HEK293 (cell line): ENCODE measurements at regions not wholly inside any gene's neighbourhood (a gene's known extent, or its start where the extent isn't known, plus 50 kb on each side); places are given as distances from the start of the nearest gene placed in this dataset.

Experiments
- CTCF ChIA-PET: fragments of 350-600 bp; formaldehyde crosslinking; extraction: SDS; loops from one replicate; lab custom pipeline; 2021; ENCODE audit warnings: antibody characterized with exemption; lab: Yijun Ruan, JAX
- POLR2A ChIA-PET: fragments of 300-600 bp; formaldehyde crosslinking; extraction: SDS; loops from one replicate; lab custom pipeline; 2020; ENCODE audit warnings: antibody characterized with exemption, inconsistent platforms; lab: Yijun Ruan, JAX
- H3K27ac ChIP-seq: fragments of 200-500 bp; sonication (Bioruptor generic); 2 replicates; pipeline ENCODE4 v1.5.1; 2014; ENCODE audit warnings: low read depth, low read length, control low read depth, inconsistent platforms; ENCODE audit errors: extremely low read depth
- H3K36me3 ChIP-seq, 2 experiments: fragments of 200-500 bp in 1 of 2; sonication (Bioruptor generic) in 1 of 2; 1 replicate in 1 of 2; 2 replicates in 1 of 2; pipeline ENCODE4 v1.5.1; 2014 to 2017; ENCODE audit warnings: inconsistent platforms in 2 of 2, low read length in 2 of 2; ENCODE audit not compliant: control insufficient read depth in 2 of 2, insufficient read depth in 1 of 2
- H3K4me1 ChIP-seq: fragments of 200-500 bp; sonication (Bioruptor generic); 2 replicates; pipeline ENCODE4 v1.5.1; 2014; ENCODE audit warnings: mild to moderate bottlenecking, low read length, inconsistent platforms; ENCODE audit not compliant: control insufficient read depth, insufficient read depth
- H3K4me3 ChIP-seq: 2 replicates; pipeline ENCODE4 v1.5.1; 2011; ENCODE audit warnings: low read depth, mild to moderate bottlenecking, control low read depth, low read length, moderate library complexity
- H3K9me3 ChIP-seq: fragments of 200-500 bp; sonication (Bioruptor generic); 2 replicates; pipeline ENCODE4 v1.5.1; 2014; ENCODE audit warnings: low read depth, low read length, inconsistent platforms; ENCODE audit not compliant: control insufficient read depth, insufficient read depth
- BCL11A ChIP-seq: fragments of 450-650 bp; formaldehyde crosslinking; IDR thresholded peaks from 2 replicates; pipeline ENCODE4 v1.5.1; 2016; ENCODE audit warnings: low read depth, missing biosample characterization, missing genetic modification characterization
- BCL11B ChIP-seq: fragments of 450-650 bp; formaldehyde crosslinking; IDR thresholded peaks from 2 replicates; pipeline ENCODE4 v1.5.1; 2016; ENCODE audit warnings: low read depth, missing biosample characterization, missing genetic modification characterization
- GLI4 ChIP-seq: fragments of 450-650 bp; formaldehyde crosslinking; IDR thresholded peaks from 2 replicates; pipeline ENCODE4 v1.5.1; 2016; ENCODE audit warnings: missing biosample characterization, missing genetic modification characterization
- MEIS1 ChIP-seq: sonication (generic); formaldehyde crosslinking; IDR thresholded peaks from 2 replicates; pipeline ENCODE4 v1.8.1; 2022; ENCODE audit warnings: missing genetic modification reagents, mild to moderate bottlenecking, borderline replicate concordance
- SP7 ChIP-seq: fragments of 450-650 bp; formaldehyde crosslinking; IDR thresholded peaks from 2 replicates; pipeline ENCODE4 v1.5.1; 2016; ENCODE audit warnings: missing biosample characterization, missing genetic modification characterization
- YY2 ChIP-seq: fragments of 450-650 bp; formaldehyde crosslinking; IDR thresholded peaks from 2 replicates; pipeline ENCODE4 v1.5.1; 2016; ENCODE audit warnings: missing biosample characterization, missing genetic modification characterization
- ZFP69B ChIP-seq: fragments of 450-650 bp; formaldehyde crosslinking; IDR thresholded peaks from 2 replicates; pipeline ENCODE4 v1.5.1; 2016; ENCODE audit warnings: missing biosample characterization, missing genetic modification characterization
- ZNF138 ChIP-seq: fragments of 450-650 bp; formaldehyde crosslinking; IDR thresholded peaks from 2 replicates; pipeline ENCODE4 v1.5.1; 2016; ENCODE audit warnings: missing biosample characterization, missing genetic modification characterization, borderline replicate concordance
- ZNF211 ChIP-seq: fragments of 450-650 bp; formaldehyde crosslinking; IDR thresholded peaks from 2 replicates; pipeline ENCODE4 v1.5.1; 2016; ENCODE audit warnings: low read depth, missing biosample characterization, missing genetic modification characterization
- ZNF221 ChIP-seq: fragments of 450-650 bp; formaldehyde crosslinking; IDR thresholded peaks from 2 replicates; pipeline ENCODE4 v1.5.1; 2017; ENCODE audit warnings: missing biosample characterization, missing genetic modification characterization, borderline replicate concordance
- ZNF335 ChIP-seq: fragments of 450-650 bp; formaldehyde crosslinking; conservative IDR thresholded peaks from 2 replicates; pipeline ENCODE4 v1.5.1; 2016; ENCODE audit warnings: missing biosample characterization, missing genetic modification characterization
- ZNF354C ChIP-seq: fragments of 450-650 bp; formaldehyde crosslinking; IDR thresholded peaks from 2 replicates; pipeline ENCODE4 v1.5.1; 2016; ENCODE audit warnings: missing biosample characterization, missing genetic modification characterization, low read depth, borderline replicate concordance
- ZNF37A ChIP-seq: fragments of 450-650 bp; IDR thresholded peaks from 2 replicates; pipeline ENCODE4 v1.5.1; 2018; ENCODE audit warnings: missing biosample characterization, missing genetic modification characterization
- ZNF394 ChIP-seq: fragments of 450-650 bp; formaldehyde crosslinking; IDR thresholded peaks from 2 replicates; pipeline ENCODE4 v1.5.1; 2016; ENCODE audit warnings: missing biosample characterization, missing genetic modification characterization, mild to moderate bottlenecking, moderate library complexity, borderline replicate concordance
- ZNF398 ChIP-seq: fragments of 450-650 bp; formaldehyde crosslinking; IDR thresholded peaks from 2 replicates; pipeline ENCODE4 v1.5.1; 2017; ENCODE audit warnings: missing biosample characterization, missing genetic modification characterization
- ZNF416 ChIP-seq: fragments of 450-650 bp; formaldehyde crosslinking; IDR thresholded peaks from 2 replicates; pipeline ENCODE4 v1.5.1; 2016; ENCODE audit warnings: missing biosample characterization, missing genetic modification characterization
- ZNF488 ChIP-seq: fragments of 450-650 bp; formaldehyde crosslinking; IDR thresholded peaks from 2 replicates; pipeline ENCODE4 v1.5.1; 2016; ENCODE audit warnings: missing biosample characterization, missing genetic modification characterization
- ZNF558 ChIP-seq: fragments of 450-650 bp; formaldehyde crosslinking; IDR thresholded peaks from 2 replicates; pipeline ENCODE4 v1.5.1; 2016; ENCODE audit warnings: missing biosample characterization, missing genetic modification characterization
- ZNF596 ChIP-seq: fragments of 450-650 bp; IDR thresholded peaks from 2 replicates; pipeline ENCODE4 v1.5.0; 2018; ENCODE audit warnings: missing biosample characterization, mild to moderate bottlenecking, missing genetic modification characterization, moderate library complexity
- ZNF600 ChIP-seq: fragments of 450-650 bp; formaldehyde crosslinking; IDR thresholded peaks from 2 replicates; pipeline ENCODE4 v1.5.1; 2016; ENCODE audit warnings: missing biosample characterization, missing genetic modification characterization
- ZNF660 ChIP-seq: fragments of 450-650 bp; IDR thresholded peaks from 2 replicates; pipeline ENCODE4 v1.5.1; 2018; ENCODE audit warnings: missing biosample characterization, mild to moderate bottlenecking, missing genetic modification characterization
- TF ChIP-seq, protein P1 (sequence below): fragments of 450-650 bp; formaldehyde crosslinking; IDR thresholded peaks from 2 replicates; pipeline ENCODE4 v1.5.1; 2017; ENCODE audit warnings: missing biosample characterization, missing genetic modification characterization
- TF ChIP-seq, protein P2 (sequence below): fragments of 450-650 bp; formaldehyde crosslinking; IDR thresholded peaks from 2 replicates; pipeline ENCODE4 v1.5.1; 2016; ENCODE audit warnings: missing biosample characterization, missing genetic modification characterization

DNA sequence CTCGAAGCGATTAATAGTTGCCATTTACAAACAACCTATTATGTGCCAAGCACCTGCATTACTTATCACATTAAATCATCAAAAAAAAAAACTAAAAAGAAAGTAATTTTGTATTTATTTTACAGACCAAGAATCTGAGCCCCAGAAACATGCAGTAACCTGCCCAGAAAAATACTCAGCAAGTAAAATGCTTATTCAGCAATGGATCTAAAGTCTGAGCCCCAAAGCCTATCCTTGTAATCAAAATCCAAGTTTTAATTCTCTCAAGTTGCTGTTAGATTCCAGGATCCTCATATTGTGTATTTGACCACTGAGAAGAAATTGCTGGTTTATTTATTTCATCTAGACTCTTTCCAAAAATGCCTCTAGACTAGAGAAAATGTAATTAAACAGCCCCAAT lies 783.3 kb upstream of the API5 start:
- Histone ChIP-seq H3K4me3 (no peak overlapping the region), H3K36me3 (no peaks in the 10 kb centered on the region), H3K9me3 (no peaks in the 10 kb centered on the region), H3K4me1 (no peaks in the 10 kb centered on the region), H3K27ac (no peak overlapping the region)
- no peak for TF ChIP-seq ZNF398 (tag by site-specific recombination)
- no peak for TF ChIP-seq ZNF596 (tag by site-specific recombination)
- no peak for TF ChIP-seq ZNF394 (tag by site-specific recombination)
- no peak for TF ChIP-seq SP7 (tag by site-specific recombination)
- TF ChIP-seq ZNF488 (tag by site-specific recombination), result no peak
- no peak for TF ChIP-seq YY2 (tag by site-specific recombination)
- TF ChIP-seq ZNF660 (tag by site-specific recombination), result no peak
- CTCF ChIA-PET, result no interaction called here
- POLR2A ChIA-PET, result no interaction called here

- ChIA-PET CTCF (interaction anchor here (1.0 kb wide), 1 partner anchor 1068 kb away, joined by 3 read pairs; no protein-coding TSS in a partner anchor), POLR2A (no interaction called here)
- TF ChIP-seq ZNF221 (tag by site-specific recombination) (no peak), MEIS1 (CRISPR knock-in tag) (no peak), ZNF138 (no peak), BCL11A (no peak), ZNF37A (no peak), ZNF558 (tag by site-specific recombination) (no peak), ZFP69B (tag by site-specific recombination) (no peak), ZNF211 (tag by site-specific recombination) (no peak), ZNF354C (tag by site-specific recombination) (no peak), ZNF416 (tag by site-specific recombination) (no peak), ZNF600 (tag by site-specific recombination) (no peak)
- TF ChIP-seq, protein P1, sequence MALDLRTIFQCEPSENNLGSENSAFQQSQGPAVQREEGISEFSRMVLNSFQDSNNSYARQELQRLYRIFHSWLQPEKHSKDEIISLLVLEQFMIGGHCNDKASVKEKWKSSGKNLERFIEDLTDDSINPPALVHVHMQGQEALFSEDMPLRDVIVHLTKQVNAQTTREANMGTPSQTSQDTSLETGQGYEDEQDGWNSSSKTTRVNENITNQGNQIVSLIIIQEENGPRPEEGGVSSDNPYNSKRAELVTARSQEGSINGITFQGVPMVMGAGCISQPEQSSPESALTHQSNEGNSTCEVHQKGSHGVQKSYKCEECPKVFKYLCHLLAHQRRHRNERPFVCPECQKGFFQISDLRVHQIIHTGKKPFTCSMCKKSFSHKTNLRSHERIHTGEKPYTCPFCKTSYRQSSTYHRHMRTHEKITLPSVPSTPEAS (tag by site-specific recombination), result no peak
- Histone ChIP-seq H3K36me3 (no peaks in the 10 kb centered on the region), H3K9me3 (no peaks in the 10 kb centered on the region), H3K4me1 (no peaks in the 10 kb centered on the region), H3K4me3 (no peak overlapping the region), H3K27ac (no peak overlapping the region)
These were observed 782.9 kb upstream of the API5 start for GRCh38 chr11:42528911-42529310.

DNA sequence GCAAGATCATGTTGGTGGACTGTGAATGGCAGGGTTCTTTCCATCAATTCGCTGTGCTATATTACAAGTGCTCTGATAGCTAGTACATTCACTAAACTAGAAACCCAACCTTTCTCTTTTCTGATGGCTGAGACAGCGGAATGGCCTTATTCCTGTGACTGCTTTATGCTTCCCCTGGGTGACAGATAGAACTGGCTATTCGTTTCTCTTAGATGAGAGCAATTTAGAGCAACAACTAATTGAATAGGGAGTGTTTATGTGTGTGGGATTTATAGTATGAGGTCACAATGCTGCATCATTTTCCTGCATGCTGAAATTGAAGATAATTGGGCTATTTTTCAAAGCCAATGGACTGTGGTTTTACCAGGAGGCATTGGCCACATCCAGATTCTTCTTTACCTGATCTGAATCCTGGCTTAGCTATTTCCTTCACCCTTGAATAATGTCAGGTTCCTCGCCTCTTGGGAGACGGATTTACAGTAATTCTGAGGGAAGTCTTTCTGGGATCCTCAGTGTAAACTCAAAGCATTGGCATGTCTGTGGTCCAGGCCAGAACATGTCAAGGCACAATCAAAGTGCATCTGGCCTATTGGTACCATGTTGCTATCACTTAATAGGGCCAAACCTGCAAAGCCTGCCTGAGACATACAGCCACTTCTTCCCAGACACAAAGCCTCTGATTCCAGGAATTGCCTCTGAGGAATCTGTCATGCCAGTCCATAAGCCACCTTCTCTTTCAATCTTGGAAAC lies 775.0 kb upstream of the API5 start:
- ChIA-PET CTCF (interaction anchor here (2.2 kb wide), 1 partner anchor 12 kb away, joined by 9 read pairs; no protein-coding TSS in a partner anchor), POLR2A (no interaction called here)
- Histone ChIP-seq H3K4me1 (no peaks in the 10 kb centered on the region), H3K27ac (no peak overlapping the region), H3K9me3 (no peaks in the 10 kb centered on the region), H3K4me3 (no peak overlapping the region), H3K36me3 (no peaks in the 10 kb centered on the region)
- TF ChIP-seq GLI4 (tag by site-specific recombination) (no peak), ZNF335 (tag by site-specific recombination) (no peak), ZNF211 (tag by site-specific recombination) (no peak), BCL11B (tag by site-specific recombination) (no peak), ZNF394 (tag by site-specific recombination) (no peak)
- TF ChIP-seq, protein P2, sequence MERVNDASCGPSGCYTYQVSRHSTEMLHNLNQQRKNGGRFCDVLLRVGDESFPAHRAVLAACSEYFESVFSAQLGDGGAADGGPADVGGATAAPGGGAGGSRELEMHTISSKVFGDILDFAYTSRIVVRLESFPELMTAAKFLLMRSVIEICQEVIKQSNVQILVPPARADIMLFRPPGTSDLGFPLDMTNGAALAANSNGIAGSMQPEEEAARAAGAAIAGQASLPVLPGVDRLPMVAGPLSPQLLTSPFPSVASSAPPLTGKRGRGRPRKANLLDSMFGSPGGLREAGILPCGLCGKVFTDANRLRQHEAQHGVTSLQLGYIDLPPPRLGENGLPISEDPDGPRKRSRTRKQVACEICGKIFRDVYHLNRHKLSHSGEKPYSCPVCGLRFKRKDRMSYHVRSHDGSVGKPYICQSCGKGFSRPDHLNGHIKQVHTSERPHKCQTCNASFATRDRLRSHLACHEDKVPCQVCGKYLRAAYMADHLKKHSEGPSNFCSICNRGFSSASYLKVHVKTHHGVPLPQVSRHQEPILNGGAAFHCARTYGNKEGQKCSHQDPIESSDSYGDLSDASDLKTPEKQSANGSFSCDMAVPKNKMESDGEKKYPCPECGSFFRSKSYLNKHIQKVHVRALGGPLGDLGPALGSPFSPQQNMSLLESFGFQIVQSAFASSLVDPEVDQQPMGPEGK (tag by site-specific recombination), result no peak
